ENCODE measurements at regions not wholly inside any gene's neighbourhood (a gene's known extent, or its start where the extent isn't known, plus 50 kb on each side); places are given as distances from the start of the nearest gene placed in this dataset.

- H4K20me1 ChIP-seq (replicated peaks; ENCODE audit: control insufficient read depth, insufficient read depth, low read length): no peaks in the 10 kb centered on the region
- in situ Hi-C loops (cut with MboI): no loop called here
- no peak for ATAC-seq
- no peak for TF ChIP-seq IFI16 (CRISPR knock-in tag; IDR thresholded peaks at IDR 0.05)
- TF ChIP-seq NFRKB (IDR thresholded peaks at IDR 0.05; ENCODE audit: low read depth): no peak
- TF ChIP-seq ZNF785 (CRISPR knock-in tag; IDR thresholded peaks at IDR 0.05): no peak
- no peak for TF ChIP-seq HNRNPH1 (optimal IDR thresholded peaks at IDR 0.05; ENCODE audit: low read depth, low read length)
- no peak for TF ChIP-seq CBX2 (IDR thresholded peaks at IDR 0.05; ENCODE audit: insufficient read depth, low read length, poor library complexity, severe bottlenecking)
- TF ChIP-seq RHOXF2B (CRISPR knock-in tag; conservative IDR thresholded peaks at IDR 0.05): no peak
- no peak for TF ChIP-seq C11orf30 (IDR thresholded peaks at IDR 0.05; ENCODE audit: low read depth)
- no peak for TF ChIP-seq L3MBTL2 (IDR thresholded peaks at IDR 0.05)
- TF ChIP-seq HCFC1 (IDR thresholded peaks at IDR 0.05; ENCODE audit: low read depth, low read length): no peak
- TF ChIP-seq POLR3G (IDR thresholded peaks at IDR 0.05; ENCODE audit: extremely low read depth, insufficient read length, insufficient replicate concordance): no peak
- TF ChIP-seq ZNF175 (CRISPR knock-in tag; IDR thresholded peaks at IDR 0.05; ENCODE audit: low read depth): no peak
- ChIA-PET CTCF (ENCODE audit: low intra/inter-chr PET ratio) (no interaction called here), POLR2A (no interaction called here)
- no peaks in the 10 kb centered on the region for H3K36me3 ChIP-seq (ENCODE audit: control insufficient read depth, insufficient read depth, low read length)
- H3K79me2 ChIP-seq (ENCODE audit: control insufficient read depth, insufficient read depth, low read length): no peaks in the 10 kb centered on the region
- intact Hi-C loops (cut with micrococcal nuclease): no loop called here
- DNase-seq (ENCODE audit: extremely low read depth in 1 of 4, low spot score in 3 of 4): no peak
- H3K27me3 ChIP-seq (ENCODE audit: control insufficient read depth in 2 of 2, insufficient read depth in 2 of 2, low read length in 2 of 2): no peaks in the 10 kb centered on the region
- WGBS (ENCODE audit: insufficient coverage, low coverage, missing lambda C conversion rate): 0% methylated on average over 1 of the region's 1 CpG
- H2AFZ ChIP-seq (ENCODE audit: low read depth, low read length): no peak overlapping the region
- H3K9ac ChIP-seq (ENCODE audit: insufficient read depth in 1 of 2, low read depth in 2 of 2, low read length in 2 of 2): no peak overlapping the region
- no peaks in the 10 kb centered on the region for H3K9me1 ChIP-seq (ENCODE audit: control insufficient read depth, insufficient read depth, low read length)
- no TSS peak for BruUV-seq (replicated peaks)
- H3K9me3 ChIP-seq (replicated peaks; ENCODE audit: control insufficient read depth, insufficient read depth, low read depth, low read length): no peaks in the 10 kb centered on the region; the same call in 1 of the 2 replicates
- no peak for FAIRE-seq
- no peak overlapping the region for H3K4me3 ChIP-seq
- no peak overlapping the region for H3K27ac ChIP-seq (ENCODE audit: extremely low read depth, low read depth, low read length)
- H3K4me2 ChIP-seq (ENCODE audit: insufficient read depth, low read length): no peak overlapping the region
- no peaks in the 10 kb centered on the region for H3K4me1 ChIP-seq (replicated peaks in 1 of 2; ENCODE audit: control insufficient read depth in 2 of 2, insufficient read depth in 2 of 2, low read length in 2 of 2)
Measured at GRCh38 chr1:218636548-218636947, 291.4 kb downstream of the TGFB2 start.
